GM23338 (cell line): ENCODE measurements at regions not wholly inside any gene's neighbourhood (a gene's known extent, or its start where the extent isn't known, plus 50 kb on each side); places are given as distances from the start of the nearest gene placed in this dataset.

Source experiments
- ATAC-seq: fragments of 200-7000 bp; cut with Tn5 transposase; 3 replicates; pipeline ENCODE4 v1.9.1; 2020
- DNase-seq: peaks from one replicate; pipeline ENCODE4 v3.0.0-alpha.2; 2015; ENCODE audit warnings: low spot score
- H2AFZ ChIP-seq: fragments of 200-600 bp; sonication (generic); 2 replicates; pipeline ENCODE4 v1.8.0; 2016; ENCODE audit warnings: antibody characterized with exemption, mild to moderate bottlenecking, moderate library complexity
- H3F3A ChIP-seq: fragments of 200-600 bp; sonication (generic); replicated peaks from 2 replicates; pipeline ENCODE4 v1.8.0; 2017; ENCODE audit warnings: antibody characterized with exemption, mixed run types, low read depth
- H3K27ac ChIP-seq: fragments of 200-600 bp; sonication (generic); 2 replicates; pipeline ENCODE4 v1.6.1; 2016; ENCODE audit warnings: low read depth
- H3K27me3 ChIP-seq: fragments of 200-600 bp; sonication (generic); 2 replicates; pipeline ENCODE4 v1.8.0; 2016; ENCODE audit warnings: mild to moderate bottlenecking, mixed run types, moderate library complexity; ENCODE audit not compliant: insufficient read depth
- H3K36me3 ChIP-seq: fragments of 200-600 bp; sonication (generic); 2 replicates; pipeline ENCODE4 v1.8.0; 2016; ENCODE audit warnings: mild to moderate bottlenecking; ENCODE audit not compliant: insufficient read depth
- H3K4me1 ChIP-seq: fragments of 200-600 bp; sonication (generic); 2 replicates; pipeline ENCODE4 v1.8.0; 2016; ENCODE audit warnings: mild to moderate bottlenecking, moderate library complexity; ENCODE audit not compliant: insufficient read depth
- H3K4me2 ChIP-seq: fragments of 200-600 bp; sonication (generic); 2 replicates; pipeline ENCODE4 v1.7.1; 2017; ENCODE audit warnings: mixed run types
- H3K4me3 ChIP-seq: fragments of 200-600 bp; sonication (generic); 2 replicates; pipeline ENCODE4 v1.6.1; 2016; ENCODE audit warnings: mixed run types
- H3K79me2 ChIP-seq: fragments of 200-600 bp; sonication (generic); replicated peaks from 2 replicates; pipeline ENCODE4 v1.8.0; 2017; ENCODE audit warnings: mild to moderate bottlenecking; ENCODE audit not compliant: insufficient read depth
- H3K9me2 ChIP-seq: fragments of 200-600 bp; sonication (generic); 2 replicates; pipeline ENCODE4 v1.8.0; 2017; ENCODE audit not compliant: insufficient read depth
- H4K20me1 ChIP-seq: fragments of 200-600 bp; sonication (generic); replicated peaks from 2 replicates; pipeline ENCODE4 v1.8.0; 2017; ENCODE audit warnings: mild to moderate bottlenecking; ENCODE audit not compliant: insufficient read depth
- H3K27ac Mint-ChIP-seq: 2 replicates; pipeline ENCODE4 v1.8.0; 2020; ENCODE audit warnings: inconsistent platforms, mild to moderate bottlenecking, moderate library complexity, mixed read lengths
- H3K27me3 Mint-ChIP-seq: 3 replicates; pipeline ENCODE4 v1.8.0; 2022; ENCODE audit warnings: low read depth, mild to moderate bottlenecking, moderate library complexity, mixed read lengths, inconsistent platforms; ENCODE audit not compliant: insufficient read depth, poor library complexity
- H3K36me3 Mint-ChIP-seq: 3 replicates; pipeline ENCODE4 v1.8.0; 2021; ENCODE audit warnings: low read depth, mild to moderate bottlenecking, inconsistent platforms, moderate library complexity, mixed read lengths
- H3K4me1 Mint-ChIP-seq: 3 replicates; pipeline ENCODE4 v1.8.0; 2020; ENCODE audit warnings: mild to moderate bottlenecking, inconsistent platforms, mixed read lengths
- H3K4me3 Mint-ChIP-seq: 3 replicates; pipeline ENCODE4 v1.8.0; 2021; ENCODE audit warnings: moderate library complexity, mild to moderate bottlenecking, inconsistent platforms, mixed read lengths
- H3K9me3 Mint-ChIP-seq: 3 replicates; pipeline ENCODE4 v1.8.0; 2020; ENCODE audit warnings: moderate library complexity, mild to moderate bottlenecking, inconsistent platforms, mixed read lengths
- CREB1 ChIP-seq: fragments of 250-450 bp; sonication (Bioruptor Pico); IDR thresholded peaks from 2 replicates; pipeline ENCODE4 v1.5.0; 2020; ENCODE audit warnings: low read depth, mild to moderate bottlenecking, moderate library complexity
- EZH2 ChIP-seq: fragments of 200-600 bp; sonication (generic); IDR thresholded peaks from one replicate; pipeline ENCODE4 v1.8.0; 2017; ENCODE audit warnings: antibody characterized with exemption, mild to moderate bottlenecking, low read depth; ENCODE audit not compliant: unreplicated experiment
- EZH2phosphoT487 ChIP-seq: fragments of 200-600 bp; sonication (generic); IDR thresholded peaks from one replicate; pipeline ENCODE4 v1.8.1; 2018; ENCODE audit warnings: antibody characterized with exemption; ENCODE audit not compliant: unreplicated experiment
- JUNB ChIP-seq: IDR thresholded peaks from one replicate; pipeline ENCODE4 v1.6.1; 2016; ENCODE audit warnings: antibody characterized with exemption; ENCODE audit not compliant: unreplicated experiment
- NANOG ChIP-seq: IDR thresholded peaks from 2 replicates; pipeline ENCODE4 v1.6.1; 2016; ENCODE audit warnings: antibody characterized with exemption, borderline replicate concordance
- POLR2AphosphoS5 ChIP-seq: IDR thresholded peaks from 2 replicates; pipeline ENCODE4 v1.6.1; 2016; ENCODE audit warnings: antibody characterized with exemption, low read depth
- STAT1 ChIP-seq: IDR thresholded peaks from one replicate; pipeline ENCODE4 v1.6.1; 2016; ENCODE audit warnings: antibody characterized with exemption; ENCODE audit not compliant: unreplicated experiment
- ZNF114 ChIP-seq: fragments of 250-450 bp; sonication (Bioruptor Pico); IDR thresholded peaks from 2 replicates; pipeline ENCODE4 v1.5.0; 2020; ENCODE audit warnings: mild to moderate bottlenecking, moderate library complexity
- ZNF331 ChIP-seq: fragments of 250-450 bp; sonication (Bioruptor Pico); IDR thresholded peaks from 2 replicates; pipeline ENCODE4 v1.5.0; 2020; ENCODE audit warnings: low read depth, mild to moderate bottlenecking, moderate library complexity
- ZNF462 ChIP-seq: fragments of 250-450 bp; sonication (Bioruptor Pico); IDR thresholded peaks from 2 replicates; pipeline ENCODE4 v1.5.0; 2020; ENCODE audit warnings: mild to moderate bottlenecking, moderate library complexity
- TF ChIP-seq, protein P1 (sequence below): IDR thresholded peaks from 2 replicates; pipeline ENCODE4 v1.6.1; 2016; ENCODE audit warnings: antibody characterized with exemption
- TF ChIP-seq, protein P2 (sequence below), 2 experiments: fragments of 200-600 bp in 1 of 2; sonication (generic) in 1 of 2; conservative IDR thresholded peaks; 2 replicates each; pipeline versions ENCODE4 v1.5.1 to v1.6.1; 2016 to 2017; ENCODE audit warnings: antibody characterized with exemption in 2 of 2, low read depth in 2 of 2, mild to moderate bottlenecking in 2 of 2, moderate library complexity in 1 of 2
- TF ChIP-seq, protein P3 (sequence below): IDR thresholded peaks from one replicate; pipeline ENCODE4 v1.6.1; 2018; ENCODE audit warnings: antibody characterized with exemption; ENCODE audit not compliant: unreplicated experiment

- TF ChIP-seq ZNF331 = no peak
- TF ChIP-seq STAT1 = no peak
- no peak for TF ChIP-seq EZH2
- TF ChIP-seq ZNF114 (CRISPR knock-in tag) = no peak
- TF ChIP-seq JUNB = no peak
- TF ChIP-seq, protein P1, sequence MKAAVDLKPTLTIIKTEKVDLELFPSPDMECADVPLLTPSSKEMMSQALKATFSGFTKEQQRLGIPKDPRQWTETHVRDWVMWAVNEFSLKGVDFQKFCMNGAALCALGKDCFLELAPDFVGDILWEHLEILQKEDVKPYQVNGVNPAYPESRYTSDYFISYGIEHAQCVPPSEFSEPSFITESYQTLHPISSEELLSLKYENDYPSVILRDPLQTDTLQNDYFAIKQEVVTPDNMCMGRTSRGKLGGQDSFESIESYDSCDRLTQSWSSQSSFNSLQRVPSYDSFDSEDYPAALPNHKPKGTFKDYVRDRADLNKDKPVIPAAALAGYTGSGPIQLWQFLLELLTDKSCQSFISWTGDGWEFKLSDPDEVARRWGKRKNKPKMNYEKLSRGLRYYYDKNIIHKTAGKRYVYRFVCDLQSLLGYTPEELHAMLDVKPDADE = no peak
- no peak for TF ChIP-seq POLR2AphosphoS5
- TF ChIP-seq, protein P2, sequence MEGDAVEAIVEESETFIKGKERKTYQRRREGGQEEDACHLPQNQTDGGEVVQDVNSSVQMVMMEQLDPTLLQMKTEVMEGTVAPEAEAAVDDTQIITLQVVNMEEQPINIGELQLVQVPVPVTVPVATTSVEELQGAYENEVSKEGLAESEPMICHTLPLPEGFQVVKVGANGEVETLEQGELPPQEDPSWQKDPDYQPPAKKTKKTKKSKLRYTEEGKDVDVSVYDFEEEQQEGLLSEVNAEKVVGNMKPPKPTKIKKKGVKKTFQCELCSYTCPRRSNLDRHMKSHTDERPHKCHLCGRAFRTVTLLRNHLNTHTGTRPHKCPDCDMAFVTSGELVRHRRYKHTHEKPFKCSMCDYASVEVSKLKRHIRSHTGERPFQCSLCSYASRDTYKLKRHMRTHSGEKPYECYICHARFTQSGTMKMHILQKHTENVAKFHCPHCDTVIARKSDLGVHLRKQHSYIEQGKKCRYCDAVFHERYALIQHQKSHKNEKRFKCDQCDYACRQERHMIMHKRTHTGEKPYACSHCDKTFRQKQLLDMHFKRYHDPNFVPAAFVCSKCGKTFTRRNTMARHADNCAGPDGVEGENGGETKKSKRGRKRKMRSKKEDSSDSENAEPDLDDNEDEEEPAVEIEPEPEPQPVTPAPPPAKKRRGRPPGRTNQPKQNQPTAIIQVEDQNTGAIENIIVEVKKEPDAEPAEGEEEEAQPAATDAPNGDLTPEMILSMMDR (conservative IDR thresholded peaks at IDR 0.05; ENCODE audit: low read depth in 2 of 2) = no peak
- TF ChIP-seq CREB1 (CRISPR knock-in tag) = no peak
- TF ChIP-seq ZNF462 (CRISPR knock-in tag) = no peak
- no peak for TF ChIP-seq NANOG
- TF ChIP-seq, protein P3, sequence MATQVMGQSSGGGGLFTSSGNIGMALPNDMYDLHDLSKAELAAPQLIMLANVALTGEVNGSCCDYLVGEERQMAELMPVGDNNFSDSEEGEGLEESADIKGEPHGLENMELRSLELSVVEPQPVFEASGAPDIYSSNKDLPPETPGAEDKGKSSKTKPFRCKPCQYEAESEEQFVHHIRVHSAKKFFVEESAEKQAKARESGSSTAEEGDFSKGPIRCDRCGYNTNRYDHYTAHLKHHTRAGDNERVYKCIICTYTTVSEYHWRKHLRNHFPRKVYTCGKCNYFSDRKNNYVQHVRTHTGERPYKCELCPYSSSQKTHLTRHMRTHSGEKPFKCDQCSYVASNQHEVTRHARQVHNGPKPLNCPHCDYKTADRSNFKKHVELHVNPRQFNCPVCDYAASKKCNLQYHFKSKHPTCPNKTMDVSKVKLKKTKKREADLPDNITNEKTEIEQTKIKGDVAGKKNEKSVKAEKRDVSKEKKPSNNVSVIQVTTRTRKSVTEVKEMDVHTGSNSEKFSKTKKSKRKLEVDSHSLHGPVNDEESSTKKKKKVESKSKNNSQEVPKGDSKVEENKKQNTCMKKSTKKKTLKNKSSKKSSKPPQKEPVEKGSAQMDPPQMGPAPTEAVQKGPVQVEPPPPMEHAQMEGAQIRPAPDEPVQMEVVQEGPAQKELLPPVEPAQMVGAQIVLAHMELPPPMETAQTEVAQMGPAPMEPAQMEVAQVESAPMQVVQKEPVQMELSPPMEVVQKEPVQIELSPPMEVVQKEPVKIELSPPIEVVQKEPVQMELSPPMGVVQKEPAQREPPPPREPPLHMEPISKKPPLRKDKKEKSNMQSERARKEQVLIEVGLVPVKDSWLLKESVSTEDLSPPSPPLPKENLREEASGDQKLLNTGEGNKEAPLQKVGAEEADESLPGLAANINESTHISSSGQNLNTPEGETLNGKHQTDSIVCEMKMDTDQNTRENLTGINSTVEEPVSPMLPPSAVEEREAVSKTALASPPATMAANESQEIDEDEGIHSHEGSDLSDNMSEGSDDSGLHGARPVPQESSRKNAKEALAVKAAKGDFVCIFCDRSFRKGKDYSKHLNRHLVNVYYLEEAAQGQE = no peak
- TF ChIP-seq EZH2phosphoT487 = no peak
- Mint-ChIP-seq H3K4me3 (no peak overlapping the region), H3K27ac (no peak overlapping the region), H3K9me3 (no peaks in the 10 kb centered on the region; the same call in 2 of the 3 replicates), H3K36me3 (peaks cover 54% of the 10 kb centered on the region), H3K4me1 (no peaks in the 10 kb centered on the region), H3K27me3 (peaks cover 9% of the 10 kb centered on the region)
- H3K79me2 ChIP-seq = no peaks in the 10 kb centered on the region; the same call in 1 of the 2 replicates
- no peaks in the 10 kb centered on the region for H3K9me2 ChIP-seq
- no peaks in the 10 kb centered on the region; the same call in none of the 2 replicates for H4K20me1 ChIP-seq
- H3K27ac ChIP-seq = no peak overlapping the region
- no peak overlapping the region for H2AFZ ChIP-seq
- H3K36me3 ChIP-seq = peaks cover 8% of the 10 kb centered on the region; the same call in 1 of the 2 replicates
- H3K4me3 ChIP-seq = no peak overlapping the region
- ATAC-seq (no peak), DNase-seq (no peak)
- no peak overlapping the region for H3K4me2 ChIP-seq
- H3K4me1 ChIP-seq = no peaks in the 10 kb centered on the region
- no peaks in the 10 kb centered on the region for H3F3A ChIP-seq
- no peaks in the 10 kb centered on the region for H3K27me3 ChIP-seq
These were observed 75.4 kb downstream of the PTPRS start for GRCh38 chr19:5265260-5265659.
